ENCODE measurements at regions not wholly inside any gene's neighbourhood (a gene's known extent, or its start where the extent isn't known, plus 50 kb on each side); places are given as distances from the start of the nearest gene placed in this dataset.
A peak's percentile ranks its signal among the peaks of the same experiment; 100 is the strongest.

DNA sequence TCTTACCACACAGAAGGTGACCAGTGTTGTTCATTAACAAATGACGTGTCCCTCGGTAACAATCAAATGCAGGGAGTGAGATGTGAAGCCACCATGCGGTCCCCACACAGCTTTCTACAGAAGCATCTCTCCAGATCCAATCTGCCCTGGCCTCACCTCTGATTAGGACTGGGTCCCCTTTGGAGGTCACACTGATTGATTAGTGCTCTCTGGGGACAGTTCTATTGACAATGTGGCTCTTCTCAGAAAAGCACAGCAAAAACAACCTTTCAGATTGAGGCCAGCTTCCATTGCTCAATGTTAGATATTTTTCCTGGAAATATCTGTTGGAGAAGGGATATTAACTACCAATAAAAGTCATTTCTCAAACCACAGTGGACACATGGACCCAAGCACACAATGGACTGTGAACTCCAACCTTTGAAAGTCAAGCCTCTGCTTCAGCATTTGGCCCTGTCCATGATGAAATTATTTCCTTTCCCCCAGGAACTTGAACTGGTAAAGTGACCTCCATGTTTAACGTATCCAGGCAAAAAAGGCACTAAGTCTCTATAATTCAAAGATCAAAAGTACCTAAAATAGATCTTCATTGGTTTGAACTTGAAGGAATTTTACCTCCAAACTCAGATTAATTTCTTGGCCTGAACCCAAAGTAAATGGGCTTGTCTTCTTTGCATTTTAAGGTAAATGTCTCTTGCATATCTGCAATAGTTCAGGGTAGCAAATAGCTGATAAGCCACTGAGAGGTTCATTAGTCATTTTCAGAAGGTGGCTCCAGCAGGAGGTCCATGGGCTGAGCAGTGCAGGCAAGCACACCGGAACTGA, 118.5 kb downstream of the FOXA2 start:
- no TSS peak for BruUV-seq (replicated peaks)
- Histone ChIP-seq H3K79me2 (ENCODE audit: control insufficient read depth, insufficient read depth, low read length) (no peaks in the 10 kb centered on the region), H3K9me1 (ENCODE audit: control insufficient read depth, insufficient read depth, low read length) (no peaks in the 10 kb centered on the region), H3K27me3 (ENCODE audit: control insufficient read depth in 2 of 2, insufficient read depth in 2 of 2, low read length in 2 of 2) (no peaks in the 10 kb centered on the region), H3K27ac (ENCODE audit: extremely low read depth, low read depth, low read length) (no peak overlapping the region), H3K36me3 (ENCODE audit: control insufficient read depth, insufficient read depth, low read length) (no peaks in the 10 kb centered on the region), H3K9ac (ENCODE audit: insufficient read depth in 1 of 2, low read depth in 2 of 2, low read length in 2 of 2) (no peak overlapping the region), H3K4me1 (replicated peaks in 1 of 2; ENCODE audit: control insufficient read depth in 2 of 2, insufficient read depth in 2 of 2, low read length in 2 of 2) (peaks cover 0 to 10% of the 10 kb centered on the region in 2 experiments; a peak in 4 of 5 replicates), H2AFZ (ENCODE audit: low read depth, low read length) (no peak overlapping the region), H3K4me3 (no peak overlapping the region), H3K4me2 (ENCODE audit: insufficient read depth, low read length) (no peak overlapping the region), H3K9me3 (replicated peaks; ENCODE audit: control insufficient read depth, insufficient read depth, low read depth, low read length) (no peaks in the 10 kb centered on the region), H4K20me1 (replicated peaks; ENCODE audit: control insufficient read depth, insufficient read depth, low read length) (no peaks in the 10 kb centered on the region)
- FAIRE-seq = no peak
- peak in 2 of 4 experiments; percentile 11 to 14 for DNase-seq (ENCODE audit: extremely low read depth in 1 of 4, low spot score in 3 of 4)
- in situ Hi-C loops (cut with MboI) = no loop called here
- intact Hi-C loops (cut with micrococcal nuclease) = no loop called here
- CTCF ChIA-PET (ENCODE audit: low intra/inter-chr PET ratio) = no interaction called here
- ATAC-seq = peak; percentile 72
- POLR2A ChIA-PET = no interaction called here
- WGBS (ENCODE audit: insufficient coverage, low coverage, missing lambda C conversion rate) = 24% methylated on average over 5 of the region's 5 CpGs
- TF ChIP-seq YY1 (IDR thresholded peaks at IDR 0.05; ENCODE audit: borderline replicate concordance in 1 of 3, control insufficient read depth in 1 of 3, extremely low read depth in 1 of 3, insufficient read depth in 3 of 3, insufficient read length in 1 of 3, insufficient replicate concordance in 2 of 3, low read depth in 1 of 3, low read length in 2 of 3) (no peak), MEIS2 (IDR thresholded peaks at IDR 0.05; ENCODE audit: partially characterized antibody) (peak; percentile 65), ZEB2 (IDR thresholded peaks at IDR 0.05) (peak; percentile 48; the same call in 1 of the 2 replicates), ARID1B (IDR thresholded peaks at IDR 0.05) (peak; percentile 53), CBFA2T3 (IDR thresholded peaks at IDR 0.05) (peak; percentile 21; the same call in 1 of the 2 replicates), DPF2 (IDR thresholded peaks at IDR 0.05) (0 out of 2 replicates have a peak, but pooled peaks have one; percentile 42), ZNF699 (CRISPR knock-in tag; IDR thresholded peaks at IDR 0.05; ENCODE audit: insufficient replicate concordance) (no peak), NFIC (IDR thresholded peaks at IDR 0.05) (peak; percentile 39), SMARCA4 (IDR thresholded peaks at IDR 0.05) (0 out of 2 replicates have a peak, but pooled peaks have one; percentile 49)

Measured in K562 (cell line).